ENCODE measurements at regions not wholly inside any gene's neighbourhood (a gene's known extent, or its start where the extent isn't known, plus 50 kb on each side); places are given as distances from the start of the nearest gene placed in this dataset.

- DNase-seq: peak; percentile 25
- ChIA-PET POLR2A (ENCODE audit: unreplicated experiment) (no interaction called here), CTCF (interaction anchor here (0.6 kb wide), 1 partner anchor 1970 kb away, joined by 3 read pairs; no protein-coding TSS in a partner anchor)
- no peak overlapping the region for H3K4me3 ChIP-seq (ENCODE audit: insufficient read depth, low read depth, low read length)
- H3K14ac ChIP-seq (replicated peaks; ENCODE audit: low read depth, low read length): peak overlapping the region; percentile 75
- peak overlapping the region; percentile 5; the same call in 1 of the 2 replicates for H4K91ac ChIP-seq (ENCODE audit: insufficient read depth, low read depth, low read length)
- no peaks in the 10 kb centered on the region for H3K9me3 ChIP-seq (ENCODE audit: control insufficient read depth, insufficient read depth, low read length)
- H3K27me3 ChIP-seq (ENCODE audit: control insufficient read depth, insufficient read depth, low read length): no peaks in the 10 kb centered on the region
- peak; percentile 78 for ATAC-seq (ENCODE audit: low read depth)
- H3K4me1 ChIP-seq (ENCODE audit: control insufficient read depth, insufficient read depth, low read length): peaks cover 5% of the 10 kb centered on the region; the same call in 1 of the 2 replicates
- WGBS, 2 experiments (ENCODE audit: extremely low coverage in 2 of 2, insufficient read length in 1 of 2): 60% methylated on average over 3 of the region's 3 CpGs; no CpG with 5 or more reads in 1 of the 2 experiments
- TF ChIP-seq POLR2A (IDR thresholded peaks at IDR 0.05; ENCODE audit: low read depth, low read length) (no peak), RAD21 (IDR thresholded peaks at IDR 0.05; ENCODE audit: low read length) (no peak), MAFK (IDR thresholded peaks at IDR 0.05; ENCODE audit: low read depth, low read length) (no peak), CEBPB (IDR thresholded peaks at IDR 0.05; ENCODE audit: low read depth, low read length) (no peak), FOS (IDR thresholded peaks at IDR 0.05; ENCODE audit: low read depth, low read length) (no peak), CHD1 (IDR thresholded peaks at IDR 0.05; ENCODE audit: low read depth, low read length) (no peak), USF2 (IDR thresholded peaks at IDR 0.05; ENCODE audit: low read depth, low read length) (no peak), RFX5 (IDR thresholded peaks at IDR 0.05; ENCODE audit: low read depth, low read length) (no peak), CTCF (conservative IDR thresholded peaks at IDR 0.05; ENCODE audit: low read depth, low read length) (no peak), ELK1 (IDR thresholded peaks at IDR 0.05; ENCODE audit: borderline replicate concordance, low read depth, low read length) (no peak), NFE2L2 (IDR thresholded peaks at IDR 0.05; ENCODE audit: low read depth, low read length) (no peak), MXI1 (IDR thresholded peaks at IDR 0.05; ENCODE audit: borderline replicate concordance, low read depth, low read length) (no peak), MAZ (IDR thresholded peaks at IDR 0.05; ENCODE audit: borderline replicate concordance, low read depth, low read length) (no peak), BHLHE40 (IDR thresholded peaks at IDR 0.05; ENCODE audit: low read depth, low read length) (no peak), RCOR1 (IDR thresholded peaks at IDR 0.05; ENCODE audit: insufficient replicate concordance, low read length) (no peak), SMC3 (IDR thresholded peaks at IDR 0.05; ENCODE audit: low read depth, low read length) (no peak)
- H2AFZ ChIP-seq (replicated peaks; ENCODE audit: low read length, poor library complexity): peak overlapping the region; percentile 24
- no TSS peak for BruUV-seq (replicated peaks)
- peak overlapping the region; percentile 86; the same call in 1 of the 2 replicates for H4K5ac ChIP-seq (ENCODE audit: low read depth, low read length)
- H2BK120ac ChIP-seq (ENCODE audit: low read depth, low read length): peak overlapping the region; percentile 86
- no peak overlapping the region for H3K56ac ChIP-seq (ENCODE audit: extremely low read depth, insufficient read depth, low read length)
- dilution Hi-C loops (cut with HindIII; ENCODE audit: low sequenced_read_pairs, unreplicated experiment) (no loop called here), intact Hi-C loops (cut with micrococcal nuclease) (no loop called here), in situ Hi-C loops (cut with MboI; ENCODE audit: low sequenced_read_pairs) (no loop called here)
- H2BK20ac ChIP-seq (ENCODE audit: low read depth, low read length): peak overlapping the region; percentile 83; the same call in 1 of the 2 replicates
- H3K27ac ChIP-seq (ENCODE audit: insufficient read depth, low read length): no peak overlapping the region
- no peak overlapping the region; the same call in 1 of the 2 replicates for H2AK5ac ChIP-seq (ENCODE audit: low read depth, low read length)
- no peaks in the 10 kb centered on the region for H3K9me1 ChIP-seq (ENCODE audit: insufficient read depth, low read length)
- H2BK15ac ChIP-seq (ENCODE audit: low read depth, low read length): peak overlapping the region; percentile 59; the same call in 1 of the 3 replicates
- no peak overlapping the region for H3K9ac ChIP-seq (ENCODE audit: low read depth, low read length)
- H3K79me1 ChIP-seq (ENCODE audit: low read depth in 1 of 2, low read length in 2 of 2): no peaks in the 10 kb centered on the region
- H2AK9ac ChIP-seq (replicated peaks; ENCODE audit: low read depth, low read length, poor library complexity): no peak overlapping the region
- peak overlapping the region; percentile 84; the same call in 1 of the 2 replicates for H3K4me2 ChIP-seq (ENCODE audit: low read depth, low read length)
- H3K4ac ChIP-seq (ENCODE audit: low read depth, low read length): peak overlapping the region; percentile 62
- H3K18ac ChIP-seq (ENCODE audit: low read depth, low read length): peak overlapping the region; percentile 97; the same call in 1 of the 2 replicates
- H4K8ac ChIP-seq (ENCODE audit: low read depth in 2 of 2, low read length in 2 of 2): peak overlapping the region; percentile 46 to 47; a peak in 1 of 4 replicates
- no peaks in the 10 kb centered on the region for H3K36me3 ChIP-seq (ENCODE audit: control insufficient read depth, insufficient read depth, low read length)
- no peak overlapping the region for H3K23ac ChIP-seq (ENCODE audit: low read depth, low read length)
- peak overlapping the region; percentile 58 for H2BK5ac ChIP-seq (ENCODE audit: low read depth, low read length, poor library complexity, severe bottlenecking)
- H4K20me1 ChIP-seq (ENCODE audit: insufficient read depth, low read length): no peaks in the 10 kb centered on the region
Measured at GRCh38 chr4:181677201-181677600, 566.0 kb upstream of the TENM3 start.

All from IMR-90 (cell line).